GM19468 (cell line): ENCODE measurements at regions not wholly inside any gene's neighbourhood (a gene's known extent, or its start where the extent isn't known, plus 50 kb on each side); places are given as distances from the start of the nearest gene placed in this dataset.
"Not testable (repeated sequence)": the region's sequence is repeated elsewhere in the genome, so short reads cannot be mapped to it uniquely, and the experiment has no call there.

ENCODE experiments used
- ATAC-seq: cut with Tn5 transposase; IDR thresholded peaks from one replicate; pipeline ENCODE4 v1.9.1; 2021; ENCODE audit warnings: mild to moderate bottlenecking, moderate library complexity, moderate number of reproducible peaks; ENCODE audit not compliant: unreplicated experiment; ENCODE audit errors: extremely low read depth

- no peak for ATAC-seq
These were observed 173.0 kb upstream of the E2F7 start for GRCh38 chr12:77238335-77238734.

- ATAC-seq: no peak
These were observed 172.5 kb upstream of the E2F7 start for GRCh38 chr12:77237896-77238295.

- no peak for ATAC-seq
These were observed 170.7 kb upstream of the E2F7 start for GRCh38 chr12:77236066-77236465.

GRCh38 chr12:77232045-77232444 lies 166.7 kb upstream of the E2F7 start:
- no peak for ATAC-seq

GRCh38 chr12:77231501-77231918 lies 166.1 kb upstream of the E2F7 start:
- no peak for ATAC-seq

- no peak for ATAC-seq
These were observed 164.5 kb upstream of the E2F7 start for GRCh38 chr12:77229640-77230442.

- no peak for ATAC-seq
These were observed 163.0 kb upstream of the E2F7 start for GRCh38 chr12:77228376-77228775.

GRCh38 chr12:77226368-77226767 lies 161.0 kb upstream of the E2F7 start:
- ATAC-seq: no peak

GRCh38 chr12:77225373-77225772 lies 160.0 kb upstream of the E2F7 start:
- no peak for ATAC-seq

GRCh38 chr12:77224346-77224745 lies 159.0 kb upstream of the E2F7 start:
- ATAC-seq: no peak

- ATAC-seq: no peak
These were observed 157.0 kb upstream of the E2F7 start for GRCh38 chr12:77222336-77222735.

GRCh38 chr12:77220586-77220985 lies 155.2 kb upstream of the E2F7 start:
- ATAC-seq: no peak

GRCh38 chr12:77218278-77218677 lies 152.9 kb upstream of the E2F7 start:
- no peak for ATAC-seq

- not testable (repeated sequence) for ATAC-seq
These were observed 150.8 kb upstream of the E2F7 start for GRCh38 chr12:77216136-77216535.

GRCh38 chr12:77214136-77214535 lies 148.8 kb upstream of the E2F7 start:
- no peak for ATAC-seq

- ATAC-seq: no peak
These were observed 147.9 kb upstream of the E2F7 start for GRCh38 chr12:77213319-77213718.

- no peak for ATAC-seq
These were observed 145.4 kb upstream of the E2F7 start for GRCh38 chr12:77210724-77211123.

GRCh38 chr12:77204083-77204482 lies 138.7 kb upstream of the E2F7 start:
- ATAC-seq: no peak

- ATAC-seq: no peak
These were observed 137.2 kb upstream of the E2F7 start for GRCh38 chr12:77202457-77203060.

- ATAC-seq: no peak
These were observed 124.6 kb upstream of the E2F7 start for GRCh38 chr12:77189901-77190416.

- no peak for ATAC-seq
These were observed 124.1 kb upstream of the E2F7 start for GRCh38 chr12:77189458-77189857.

GRCh38 chr12:77179515-77179914 lies 114.1 kb upstream of the E2F7 start:
- ATAC-seq: no peak
